Gastrocnemius medialis (tissue), 4 donors: ENCODE measurements at regions not wholly inside any gene's neighbourhood (a gene's known extent, or its start where the extent isn't known, plus 50 kb on each side); places are given as distances from the start of the nearest gene placed in this dataset.

Experiments
- POLR2A ChIP-seq, 2 donors: fragments of 450-650 bp; IDR thresholded peaks; one replicate each; pipeline ENCODE4 v1.6.1; 2017; ENCODE audit warnings: antibody characterized with exemption in 2 of 2, mild to moderate bottlenecking in 2 of 2, moderate library complexity in 2 of 2
- TF ChIP-seq, protein P1 (sequence below), 5 experiments: fragments of 450-650 bp in 3 of 5; fragments of 200-600 bp in 2 of 5; sonication (generic) in 2 of 5; IDR thresholded peaks in 4 of 5; conservative IDR thresholded peaks in 1 of 5; 1 replicate in 4 of 5; 2 replicates in 1 of 5; pipeline ENCODE4 v1.5.1; 2016 to 2019; ENCODE audit warnings: antibody characterized with exemption in 5 of 5, mild to moderate bottlenecking in 3 of 5, moderate library complexity in 3 of 5

GRCh38 chr2:47274054-47274782 is 94.9 kb upstream of the EPCAM start:
- TF ChIP-seq POLR2A (IDR thresholded peaks at IDR 0.05): no peak
- TF ChIP-seq, protein P1, sequence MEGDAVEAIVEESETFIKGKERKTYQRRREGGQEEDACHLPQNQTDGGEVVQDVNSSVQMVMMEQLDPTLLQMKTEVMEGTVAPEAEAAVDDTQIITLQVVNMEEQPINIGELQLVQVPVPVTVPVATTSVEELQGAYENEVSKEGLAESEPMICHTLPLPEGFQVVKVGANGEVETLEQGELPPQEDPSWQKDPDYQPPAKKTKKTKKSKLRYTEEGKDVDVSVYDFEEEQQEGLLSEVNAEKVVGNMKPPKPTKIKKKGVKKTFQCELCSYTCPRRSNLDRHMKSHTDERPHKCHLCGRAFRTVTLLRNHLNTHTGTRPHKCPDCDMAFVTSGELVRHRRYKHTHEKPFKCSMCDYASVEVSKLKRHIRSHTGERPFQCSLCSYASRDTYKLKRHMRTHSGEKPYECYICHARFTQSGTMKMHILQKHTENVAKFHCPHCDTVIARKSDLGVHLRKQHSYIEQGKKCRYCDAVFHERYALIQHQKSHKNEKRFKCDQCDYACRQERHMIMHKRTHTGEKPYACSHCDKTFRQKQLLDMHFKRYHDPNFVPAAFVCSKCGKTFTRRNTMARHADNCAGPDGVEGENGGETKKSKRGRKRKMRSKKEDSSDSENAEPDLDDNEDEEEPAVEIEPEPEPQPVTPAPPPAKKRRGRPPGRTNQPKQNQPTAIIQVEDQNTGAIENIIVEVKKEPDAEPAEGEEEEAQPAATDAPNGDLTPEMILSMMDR (IDR thresholded peaks at IDR 0.05 in 4 of 5, conservative IDR thresholded peaks at IDR 0.05 in 1 of 5): peak in 2 of 5 experiments; percentile 12 to 31
